ENCODE measurements at regions not wholly inside any gene's neighbourhood (a gene's known extent, or its start where the extent isn't known, plus 50 kb on each side); places are given as distances from the start of the nearest gene placed in this dataset.
"Not testable (repeated sequence)": the region's sequence is repeated elsewhere in the genome, so short reads cannot be mapped to it uniquely, and the experiment has no call there.

DNA sequence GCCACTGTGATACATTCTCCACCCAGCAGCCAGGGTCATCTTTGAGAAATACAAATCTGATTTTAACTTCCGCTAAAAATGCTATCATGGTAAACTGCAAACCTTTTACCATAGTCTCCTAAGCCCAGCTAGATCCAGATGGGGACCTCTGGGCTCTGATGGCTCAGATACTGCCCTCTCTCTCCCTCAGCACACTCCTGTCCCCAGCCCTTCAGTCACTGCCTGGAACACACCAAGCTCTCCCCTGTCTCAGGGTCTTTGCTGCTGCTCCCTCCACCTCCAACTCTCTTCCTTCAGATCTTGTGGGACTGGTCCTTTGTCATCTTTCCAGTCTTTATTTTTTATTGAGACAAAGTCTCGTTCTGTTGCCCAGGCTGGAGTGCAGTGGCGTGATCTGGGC, 65.1 kb downstream of the SPRY4 start:
- no peak for DNase-seq

DNA sequence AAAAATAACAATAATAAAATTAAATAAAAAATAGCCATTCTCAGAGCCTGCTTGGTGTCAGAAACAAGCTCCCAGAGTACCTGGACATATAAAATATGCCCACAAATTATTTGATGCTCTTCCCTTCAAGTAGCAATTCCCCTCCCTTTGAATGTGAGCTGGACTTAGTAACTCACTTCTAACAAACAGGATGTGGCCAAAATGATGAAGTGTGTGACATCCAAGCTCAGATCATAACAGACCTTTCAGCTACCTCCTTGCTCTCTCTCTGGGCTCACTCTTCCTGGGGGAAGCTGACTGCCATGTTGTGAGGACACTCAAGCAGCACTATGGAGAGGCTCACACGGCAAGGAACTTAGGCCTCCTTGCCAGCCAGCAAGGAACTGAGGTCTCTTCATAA, 69.0 kb downstream of the SPRY4 start:
- no peak for DNase-seq

DNA sequence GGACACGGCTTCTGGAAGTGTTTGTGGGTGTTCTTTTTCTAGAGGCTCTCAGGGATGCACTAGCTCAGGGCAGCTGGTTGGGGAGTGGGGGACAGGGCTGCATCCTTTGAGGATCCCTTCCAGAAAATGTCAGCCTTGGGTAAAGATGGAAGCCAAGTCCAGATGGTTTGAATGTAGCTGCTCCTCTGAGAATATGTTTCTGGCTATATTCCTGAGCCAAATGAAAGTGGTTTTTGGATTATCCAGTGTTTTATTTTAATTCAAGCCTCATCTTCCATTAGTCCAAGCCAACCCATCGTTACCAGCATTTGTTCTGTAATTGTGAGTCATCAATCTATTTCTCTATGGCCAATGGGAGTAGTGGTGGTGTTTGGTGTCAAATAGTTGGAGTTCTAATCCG, 70.4 kb downstream of the SPRY4 start:
- no peak for DNase-seq

DNA sequence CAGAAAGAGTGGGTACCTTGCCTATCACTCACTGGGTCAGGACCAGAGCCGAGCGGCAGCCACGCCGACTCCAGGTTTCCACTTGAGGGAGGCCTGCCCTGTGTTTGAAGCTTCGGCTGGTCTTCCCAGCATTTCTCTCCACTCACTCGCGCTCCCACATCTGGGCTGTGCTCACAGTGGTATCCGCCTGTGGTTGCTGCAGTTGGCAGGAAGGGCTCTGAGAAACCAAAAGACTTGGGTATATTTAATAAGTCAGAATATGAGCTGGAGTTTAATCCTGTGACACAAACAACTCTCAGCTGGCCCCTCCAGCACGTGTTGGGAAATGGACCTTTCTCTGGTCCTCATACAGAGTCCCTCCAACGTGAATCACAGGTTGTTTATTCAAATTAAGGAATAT, 70.9 kb downstream of the SPRY4 start:
- DNase-seq, result no peak

DNA sequence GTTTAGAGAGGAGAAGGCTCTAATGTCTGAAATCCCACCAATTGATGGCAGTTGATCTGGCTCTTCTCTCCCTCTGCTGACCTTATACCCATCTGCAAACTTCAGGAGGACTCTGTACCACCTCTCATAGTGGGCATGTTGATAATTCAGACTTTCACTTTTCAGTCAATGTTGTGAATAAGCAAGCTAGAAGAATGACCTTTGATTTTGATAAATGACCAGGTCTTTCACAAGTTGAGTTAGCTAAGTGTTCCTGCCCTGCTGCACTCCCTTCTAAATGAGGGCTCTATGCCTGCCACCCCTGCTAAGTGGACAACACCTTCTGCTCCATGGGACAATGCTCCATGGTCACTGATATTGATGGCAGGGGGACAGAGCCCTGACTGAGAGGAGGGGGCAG, 74.7 kb downstream of the SPRY4 start:
- DNase-seq, result no peak

DNA sequence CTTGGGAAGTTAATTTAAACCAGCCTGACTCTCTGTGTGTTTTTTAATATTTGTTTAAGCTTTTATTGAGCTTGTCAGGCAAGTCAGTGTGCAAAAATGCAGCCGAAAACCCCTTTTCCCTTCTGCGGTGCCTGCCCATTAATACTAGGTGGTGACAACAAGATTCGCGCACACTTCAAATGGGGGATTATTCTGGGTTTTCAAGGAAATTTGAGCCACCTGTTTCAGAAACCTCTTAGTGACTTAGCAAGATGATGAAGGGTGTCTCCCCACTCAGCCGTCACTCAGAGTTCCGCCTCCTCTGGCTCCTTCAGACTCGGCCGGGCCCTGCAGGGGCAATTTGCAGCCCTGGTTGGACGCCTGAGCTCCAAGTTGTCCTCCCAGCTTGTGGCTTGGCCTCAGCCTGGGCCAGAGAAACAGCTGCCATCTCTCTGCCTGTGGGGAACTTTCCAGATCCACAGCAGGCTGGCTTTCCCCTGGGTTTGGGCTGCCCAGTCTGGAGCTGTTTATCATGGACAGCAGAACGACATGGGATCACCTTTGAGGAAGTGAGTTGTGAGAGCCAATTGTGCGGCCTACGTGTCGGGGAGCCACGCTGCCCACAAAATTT, 75.9 kb downstream of the SPRY4 start:
- DNase-seq, result no peak

DNA sequence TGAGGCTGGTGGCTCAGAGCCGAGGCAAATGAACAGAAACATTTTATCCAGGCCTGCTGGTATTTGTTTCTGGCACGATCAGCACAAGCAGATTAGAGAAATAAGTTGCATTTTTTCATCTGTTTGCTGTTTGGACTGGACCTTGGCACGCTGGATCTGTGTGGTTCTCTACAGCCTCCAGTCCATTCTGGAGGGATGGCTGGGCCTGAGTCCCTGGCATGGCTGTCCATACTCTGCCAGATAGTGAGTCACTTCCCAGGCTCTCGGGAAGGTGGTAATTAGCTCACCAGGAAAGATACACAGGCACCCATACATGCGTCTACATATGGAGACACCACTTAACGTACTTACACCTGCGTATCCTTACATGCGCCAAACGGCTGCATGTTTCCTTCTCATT, 78.6 kb downstream of the SPRY4 start:
- no peak for DNase-seq

DNA sequence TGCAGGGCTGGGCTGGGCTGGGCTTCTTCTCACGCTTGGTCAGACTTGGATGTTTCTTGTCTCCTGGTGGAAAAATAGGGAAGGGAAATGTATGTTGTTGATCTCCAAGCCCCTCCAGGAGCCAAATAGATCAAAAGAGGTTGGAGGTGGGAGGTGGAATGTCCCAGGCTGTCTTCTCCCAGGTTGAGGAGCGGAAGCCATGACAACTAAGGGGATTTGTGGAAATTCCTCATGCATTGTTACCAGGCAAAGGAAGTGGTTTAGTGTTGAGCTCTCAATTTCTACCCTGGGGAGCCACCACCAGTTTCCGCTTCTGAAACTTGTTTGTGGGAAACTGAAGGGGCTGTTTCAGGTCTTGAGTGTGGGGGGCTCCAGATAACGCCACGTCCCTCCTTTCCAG, 79.0 kb downstream of the SPRY4 start:
- DNase-seq, result no peak

DNA sequence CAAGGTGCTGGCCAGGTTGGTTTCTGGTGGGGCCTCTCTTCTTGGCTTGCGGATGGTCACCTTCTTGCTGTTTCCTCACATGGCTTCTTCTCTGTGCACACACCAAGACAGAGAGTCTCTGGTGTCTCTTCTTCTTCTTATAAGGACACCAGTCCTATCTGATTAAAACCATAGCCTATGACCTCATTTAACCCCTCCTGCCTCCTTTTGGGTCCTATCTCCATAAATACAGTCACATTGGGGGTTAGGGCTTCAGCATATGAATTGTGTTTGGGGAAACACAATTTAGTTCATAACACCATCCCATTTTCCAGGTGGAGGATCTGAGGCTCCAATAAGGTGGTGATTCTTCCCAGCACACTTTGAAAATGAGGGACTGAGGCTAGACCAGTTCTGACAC, 80.4 kb downstream of the SPRY4 start:
- DNase-seq, result no peak

DNA sequence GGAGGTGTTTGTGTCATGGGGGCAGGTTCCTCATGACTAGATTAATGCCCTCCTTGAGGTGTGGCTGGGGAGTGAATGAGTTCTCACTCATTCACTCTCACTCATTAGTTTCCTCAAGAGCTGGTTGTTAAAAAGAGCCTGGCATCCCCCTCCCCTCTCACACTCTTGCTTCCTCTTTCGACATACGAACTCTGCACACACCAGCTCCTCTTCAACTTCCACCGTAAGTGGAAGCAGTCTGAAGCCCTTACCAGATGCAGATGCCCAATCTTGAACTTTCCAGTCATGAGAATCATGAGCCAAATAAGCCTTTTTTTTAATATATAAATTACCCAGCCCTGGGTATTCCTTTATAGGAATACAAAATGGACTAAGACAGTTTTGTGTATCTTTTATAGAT, 82.5 kb downstream of the SPRY4 start:
- no peak for DNase-seq

DNA sequence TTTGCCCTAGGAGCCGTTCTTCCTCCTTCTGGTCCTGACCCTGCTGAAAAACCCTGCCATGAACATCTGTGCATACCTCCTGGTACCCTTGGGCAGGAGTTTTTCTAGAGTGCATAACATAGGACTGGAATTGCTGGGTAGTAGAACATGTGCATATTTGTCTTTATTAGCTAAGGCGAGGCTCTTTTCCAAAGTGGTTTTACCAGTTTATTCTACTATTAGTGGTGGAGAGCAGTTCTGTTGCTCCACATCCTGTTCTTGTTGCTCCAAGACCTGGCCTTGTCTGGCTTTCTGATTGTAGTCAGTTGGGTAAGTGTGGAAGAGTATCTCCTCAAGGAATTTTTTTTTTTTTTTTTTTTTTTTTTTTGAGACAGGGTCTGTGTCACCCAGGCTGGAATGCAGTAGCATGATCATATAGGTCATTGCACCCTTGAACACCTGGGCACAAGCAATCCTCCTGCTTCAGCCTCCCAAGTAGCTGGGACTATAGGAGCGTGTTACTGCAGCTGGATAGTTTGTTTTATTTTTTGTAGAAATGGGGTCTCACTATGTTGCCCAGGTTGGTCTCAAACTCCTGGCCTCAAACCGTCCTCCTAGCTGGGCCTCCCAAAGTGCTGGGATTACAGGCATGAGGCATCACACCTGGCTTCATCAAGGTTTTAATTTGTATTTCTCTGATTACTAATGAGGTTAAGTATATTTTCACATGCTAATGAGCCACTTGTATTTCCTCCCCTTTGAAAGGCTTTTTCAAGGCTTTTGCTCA, 85.2 kb downstream of the SPRY4 start:
- no peak for DNase-seq

DNA sequence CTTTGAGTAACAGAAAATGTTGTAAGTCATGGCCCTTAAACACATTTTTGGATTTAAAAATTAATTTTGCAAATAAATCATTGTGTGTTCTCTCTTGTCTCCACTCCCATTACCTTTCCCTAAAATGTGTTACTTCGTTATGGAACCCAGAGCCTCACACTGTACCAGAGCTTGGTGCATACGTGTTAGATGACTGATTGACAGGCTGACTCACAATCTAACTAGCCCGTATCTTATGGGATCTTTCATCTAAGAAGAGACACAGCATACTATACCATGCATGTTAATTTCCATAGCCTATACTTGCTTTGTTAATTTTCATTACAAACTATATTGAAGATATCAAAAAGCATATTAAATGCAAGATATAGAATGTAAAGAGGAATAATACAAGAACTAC, 87.1 kb downstream of the SPRY4 start:
- DNase-seq, result no peak

DNA sequence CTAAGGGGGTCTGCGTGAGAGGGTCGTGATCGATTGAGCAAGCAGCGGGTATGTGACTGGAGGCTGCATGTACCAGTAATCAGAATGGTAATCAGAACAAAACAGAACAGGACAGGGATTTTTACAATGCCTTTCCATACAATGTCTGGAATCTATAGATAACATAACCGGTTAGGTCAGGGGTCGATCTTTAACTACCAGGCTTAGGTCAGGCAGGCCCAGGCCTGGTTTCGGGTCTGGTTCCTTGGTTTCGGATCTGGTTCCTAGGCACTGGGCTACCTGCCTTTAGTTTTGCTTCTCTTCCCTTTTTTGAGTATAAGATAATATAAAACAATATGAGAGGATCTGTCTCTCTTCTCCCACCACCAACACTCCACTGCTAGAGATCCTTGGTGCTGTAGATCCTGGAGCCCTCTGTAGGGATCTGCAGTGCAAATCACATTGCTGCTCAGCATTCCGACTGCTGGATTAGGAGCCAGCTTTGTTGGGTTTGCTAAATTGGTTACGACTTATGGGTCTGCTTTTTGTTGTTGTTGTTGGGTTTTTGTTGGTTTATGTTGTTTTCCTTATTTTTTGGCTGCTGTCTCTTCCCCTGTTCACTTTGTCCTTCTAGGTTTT, 88.0 kb downstream of the SPRY4 start:
- DNase-seq, result not testable (repeated sequence)

DNA sequence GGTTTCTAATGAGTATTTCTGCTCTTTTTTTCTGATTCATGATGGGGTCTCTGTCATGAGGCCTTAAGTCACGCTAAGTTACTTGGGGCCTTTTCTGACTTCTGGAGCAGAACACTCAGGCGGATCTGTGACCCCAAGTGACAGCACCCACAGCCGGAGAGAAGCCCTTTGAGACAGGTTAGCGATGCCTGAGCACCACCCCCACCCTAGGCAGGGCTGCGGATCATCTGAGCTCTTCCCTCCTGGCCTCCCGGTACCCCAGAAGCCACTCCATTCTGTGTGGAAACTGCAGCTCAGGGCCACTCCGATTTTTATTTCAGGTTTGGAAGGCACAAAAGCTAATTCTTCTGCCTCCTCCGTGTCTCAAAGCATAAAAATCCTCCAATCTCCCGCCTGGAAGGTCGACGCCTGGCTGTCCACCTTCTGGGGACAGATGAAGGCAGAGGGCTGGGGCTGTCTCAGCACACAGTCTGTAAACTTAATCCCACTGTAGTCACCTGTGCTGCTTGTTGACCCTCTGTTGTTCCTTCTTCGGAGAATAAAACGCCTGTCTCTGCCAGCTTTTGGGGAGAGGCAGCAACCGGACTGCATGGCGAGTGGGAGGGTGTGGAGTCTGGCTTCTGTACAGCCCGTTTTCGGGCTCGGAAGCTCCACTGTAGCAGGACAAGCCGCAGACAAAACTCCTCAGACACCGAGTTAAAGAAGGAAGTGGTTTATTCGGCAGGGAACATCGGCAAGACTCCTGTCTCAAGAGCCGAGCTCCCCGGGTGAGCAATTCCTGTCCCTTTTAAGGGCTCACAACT, 88.8 kb downstream of the SPRY4 start:
- DNase-seq, result no peak

DNA sequence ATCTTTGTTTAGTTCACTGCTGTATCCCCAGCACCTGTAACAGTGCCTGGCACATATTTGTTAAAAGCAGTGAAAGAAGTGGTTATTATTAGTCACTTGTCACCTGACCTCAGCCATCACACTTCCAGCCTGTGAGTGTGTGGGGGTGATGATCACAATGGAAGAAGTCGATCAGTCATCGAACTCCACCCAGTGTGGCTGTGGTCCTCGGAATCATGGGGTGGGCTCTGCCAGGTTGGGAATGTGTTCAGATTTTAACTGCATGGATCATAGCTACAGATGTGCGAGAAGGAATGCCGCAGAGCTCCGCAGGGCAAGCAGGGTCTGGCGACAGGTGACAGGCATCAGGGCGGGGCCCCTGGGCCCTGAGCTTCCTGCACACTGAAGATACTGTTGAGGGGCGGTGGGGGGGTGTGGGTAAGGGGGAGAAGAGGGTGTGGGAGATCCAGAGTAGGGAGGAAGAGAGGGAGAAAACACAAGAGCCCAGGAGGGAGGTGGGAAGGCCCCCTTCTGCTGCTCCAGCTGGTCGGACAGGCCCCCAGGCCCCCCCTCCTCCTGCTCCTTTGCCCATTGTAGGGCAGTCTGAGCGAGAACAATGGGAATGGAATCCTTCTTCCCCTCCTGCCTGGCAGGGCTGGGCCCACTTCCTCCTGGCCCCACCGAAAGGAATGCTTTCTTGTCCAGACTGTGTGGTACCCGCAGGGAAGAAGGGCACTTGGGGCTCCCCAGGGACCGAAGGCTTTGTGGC, 89.6 kb downstream of the SPRY4 start:
- no peak for DNase-seq

DNA sequence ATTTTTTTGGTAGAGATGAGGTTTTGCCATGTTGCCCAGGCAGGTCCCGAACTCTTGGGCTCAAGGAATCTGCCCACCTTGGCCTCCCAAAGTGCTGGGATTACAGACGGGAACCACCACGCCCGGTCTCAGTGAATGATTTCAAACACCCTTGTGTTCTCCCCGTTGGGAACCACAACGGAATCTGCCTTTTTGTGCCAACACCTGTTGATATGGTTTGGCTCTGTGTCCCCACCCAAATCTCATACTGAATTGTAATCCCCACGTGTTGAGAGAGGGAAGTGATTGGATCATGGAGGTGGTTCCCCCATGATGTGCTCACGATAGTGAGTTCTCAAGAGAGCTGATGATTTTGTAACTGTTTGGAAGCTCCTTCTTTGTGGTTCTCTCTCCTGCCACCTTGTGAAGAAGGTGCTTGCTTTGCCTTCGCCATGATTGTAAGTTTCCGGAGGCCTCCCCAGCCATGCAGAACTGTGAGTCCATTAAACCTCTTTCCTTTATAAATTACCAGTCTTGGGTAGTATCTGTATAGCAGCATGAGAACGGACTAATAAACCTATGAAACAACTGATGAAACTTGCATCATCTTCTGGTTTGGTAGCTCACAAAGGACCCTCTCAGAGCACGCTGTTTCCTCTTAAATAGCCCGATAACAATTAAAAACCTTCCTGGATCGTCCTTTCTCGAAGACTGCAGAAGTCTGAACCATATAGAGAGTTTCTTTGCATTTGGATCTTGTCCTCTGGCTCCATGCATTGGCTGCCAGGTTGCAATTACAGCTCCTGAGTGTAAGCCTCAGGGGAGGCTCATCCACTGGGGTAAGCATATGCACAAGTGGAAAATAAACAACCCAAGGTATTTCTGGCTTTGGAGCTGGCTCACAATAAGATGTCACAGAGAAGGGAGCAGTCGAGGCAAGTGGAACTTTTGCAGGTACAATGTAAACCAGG, 91.5 kb downstream of the SPRY4 start:
- DNase-seq, result no peak

DNA sequence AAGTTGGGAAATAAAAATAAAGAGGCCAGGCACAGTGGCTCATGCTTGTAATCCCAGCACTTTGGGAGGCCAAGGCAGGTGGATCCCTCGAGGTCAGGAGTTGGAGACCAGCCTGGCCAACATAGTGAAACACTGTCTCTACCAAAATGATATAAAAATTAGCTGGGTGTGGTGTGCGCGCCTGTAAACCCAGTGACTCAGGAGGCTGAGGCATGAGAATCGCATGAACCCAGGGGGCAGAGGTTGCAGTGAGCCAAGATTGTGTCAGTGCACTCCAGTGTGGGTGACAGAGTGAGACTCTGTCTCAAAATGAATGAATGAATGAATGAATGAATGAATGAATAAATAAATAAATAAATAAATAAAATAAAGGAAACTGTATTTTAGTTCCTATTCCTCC, 93.9 kb downstream of the SPRY4 start:
- not testable (repeated sequence) for DNase-seq

DNA sequence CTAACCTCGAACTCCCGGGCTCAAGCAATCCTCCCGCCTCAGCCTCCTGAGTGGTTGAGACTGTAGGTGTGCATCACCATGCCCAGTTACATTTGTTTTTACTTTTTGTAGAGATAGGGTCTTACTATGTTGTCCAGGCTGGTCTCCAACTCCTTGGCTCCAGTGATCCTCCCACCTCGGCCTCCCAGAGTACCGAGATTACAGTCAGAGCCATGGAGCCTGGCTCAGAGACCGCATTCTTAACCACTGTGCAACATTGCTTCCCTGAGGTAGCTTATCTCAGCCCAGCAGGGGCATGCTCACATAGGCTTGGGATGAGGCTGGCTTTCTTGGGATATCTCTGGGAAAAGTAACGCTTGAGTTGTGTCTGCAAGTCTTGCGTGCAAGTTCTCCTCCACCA, 99.7 kb downstream of the SPRY4 start:
- no peak for DNase-seq

DNA sequence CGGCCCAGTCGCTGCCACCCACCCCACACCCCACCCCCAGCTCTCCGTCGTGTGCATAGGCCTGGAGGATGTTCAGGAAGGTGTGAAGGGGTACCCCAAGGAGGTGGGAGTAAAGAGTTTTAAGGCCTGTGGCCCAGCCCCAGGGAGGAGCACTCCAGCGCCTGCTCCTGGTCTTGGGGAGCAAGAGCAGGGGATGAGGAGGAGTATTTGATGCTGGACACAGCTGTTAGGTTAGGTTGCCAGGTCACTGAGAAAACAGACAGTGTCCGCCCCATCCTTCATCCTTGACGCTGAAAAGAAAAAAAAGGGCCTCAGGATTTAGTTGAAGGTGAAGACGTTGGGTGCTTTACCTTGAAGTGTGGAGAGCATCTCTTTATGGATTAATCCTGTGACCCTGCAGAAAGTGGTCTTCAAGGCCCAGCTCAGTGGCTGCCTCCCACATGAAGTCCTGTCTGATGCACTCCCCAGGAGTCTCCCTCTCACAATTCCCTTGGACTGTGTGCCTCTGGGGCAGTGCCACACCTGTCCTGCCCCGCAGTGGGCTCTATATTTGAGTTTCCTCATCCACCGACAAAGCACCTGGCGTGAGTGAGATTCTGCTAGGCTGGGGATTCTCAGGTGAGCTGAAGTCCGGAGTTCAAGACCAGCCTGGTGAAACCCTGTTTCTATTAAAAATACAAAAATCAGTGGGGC, 101.8 kb downstream of the SPRY4 start:
- DNase-seq, result peak; percentile 22

DNA sequence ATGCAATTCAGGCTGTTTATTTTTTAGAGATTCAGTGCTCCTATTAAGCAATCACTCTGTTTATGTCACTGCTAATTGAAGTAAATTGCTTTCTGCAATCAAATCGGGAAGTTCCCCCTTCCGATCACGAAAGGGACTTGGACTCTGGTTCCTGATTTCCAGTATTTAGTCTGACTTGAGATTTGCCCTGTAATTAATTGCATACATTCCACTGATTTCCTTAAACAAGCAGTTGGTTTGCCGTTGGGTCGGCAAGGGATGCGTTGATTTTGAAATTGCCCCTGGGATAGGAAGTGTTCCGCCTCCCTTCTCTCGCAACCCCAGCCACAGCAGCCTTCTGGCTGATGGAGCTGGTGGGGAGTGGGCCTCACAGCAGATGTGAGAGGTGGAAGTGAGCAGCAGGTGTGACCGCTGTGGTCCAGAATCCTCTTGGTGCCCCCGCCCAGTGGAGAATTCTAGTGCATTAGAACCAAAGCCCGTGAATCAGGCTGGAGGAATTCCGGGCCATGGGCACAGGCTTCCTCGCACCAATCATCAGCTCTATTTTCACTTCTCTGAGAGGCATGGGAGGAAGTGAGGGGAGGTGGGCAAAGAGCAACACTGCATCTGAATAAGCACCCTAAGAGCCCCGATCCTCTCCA, 102.5 kb downstream of the SPRY4 start:
- no peak for DNase-seq
